Astrocyte (in vitro differentiated cells and primary cell): ENCODE measurements at regions not wholly inside any gene's neighbourhood (a gene's known extent, or its start where the extent isn't known, plus 50 kb on each side); places are given as distances from the start of the nearest gene placed in this dataset.

Experiments used
- CTCF ChIP-seq: IDR thresholded peaks from 2 replicates; pipeline ENCODE4 v1.5.1; 2011; ENCODE audit warnings: low read depth, mild to moderate bottlenecking, inconsistent platforms, low read length, moderate library complexity; ENCODE audit not compliant: insufficient read depth
- EZH2 ChIP-seq: IDR thresholded peaks from 2 replicates; pipeline ENCODE4 v1.6.1; 2012; ENCODE audit warnings: mild to moderate bottlenecking, low read length, inconsistent platforms; ENCODE audit not compliant: insufficient read depth

GRCh38 chr11:112345166-112345565, 84.5 kb upstream of the PLET1 start:
- TF ChIP-seq CTCF (no peak), EZH2 (no peak)
